GM23338 (cell line): ENCODE measurements at regions not wholly inside any gene's neighbourhood (a gene's known extent, or its start where the extent isn't known, plus 50 kb on each side); places are given as distances from the start of the nearest gene placed in this dataset.

Experiments used
- ATAC-seq: fragments of 200-7000 bp; cut with Tn5 transposase; 3 replicates; pipeline ENCODE4 v1.9.1; 2020
- DNase-seq: peaks from one replicate; pipeline ENCODE4 v3.0.0-alpha.2; 2015; ENCODE audit warnings: low spot score
- H2AFZ ChIP-seq: fragments of 200-600 bp; sonication (generic); 2 replicates; pipeline ENCODE4 v1.8.0; 2016; ENCODE audit warnings: antibody characterized with exemption, mild to moderate bottlenecking, moderate library complexity
- H3F3A ChIP-seq: fragments of 200-600 bp; sonication (generic); replicated peaks from 2 replicates; pipeline ENCODE4 v1.8.0; 2017; ENCODE audit warnings: antibody characterized with exemption, mixed run types, low read depth
- H3K27ac ChIP-seq: fragments of 200-600 bp; sonication (generic); 2 replicates; pipeline ENCODE4 v1.6.1; 2016; ENCODE audit warnings: low read depth
- H3K27me3 ChIP-seq: fragments of 200-600 bp; sonication (generic); 2 replicates; pipeline ENCODE4 v1.8.0; 2016; ENCODE audit warnings: mild to moderate bottlenecking, mixed run types, moderate library complexity; ENCODE audit not compliant: insufficient read depth
- H3K36me3 ChIP-seq: fragments of 200-600 bp; sonication (generic); 2 replicates; pipeline ENCODE4 v1.8.0; 2016; ENCODE audit warnings: mild to moderate bottlenecking; ENCODE audit not compliant: insufficient read depth
- H3K4me1 ChIP-seq: fragments of 200-600 bp; sonication (generic); 2 replicates; pipeline ENCODE4 v1.8.0; 2016; ENCODE audit warnings: mild to moderate bottlenecking, moderate library complexity; ENCODE audit not compliant: insufficient read depth
- H3K4me2 ChIP-seq: fragments of 200-600 bp; sonication (generic); 2 replicates; pipeline ENCODE4 v1.7.1; 2017; ENCODE audit warnings: mixed run types
- H3K4me3 ChIP-seq: fragments of 200-600 bp; sonication (generic); 2 replicates; pipeline ENCODE4 v1.6.1; 2016; ENCODE audit warnings: mixed run types
- H3K79me2 ChIP-seq: fragments of 200-600 bp; sonication (generic); replicated peaks from 2 replicates; pipeline ENCODE4 v1.8.0; 2017; ENCODE audit warnings: mild to moderate bottlenecking; ENCODE audit not compliant: insufficient read depth
- H3K9me2 ChIP-seq: fragments of 200-600 bp; sonication (generic); 2 replicates; pipeline ENCODE4 v1.8.0; 2017; ENCODE audit not compliant: insufficient read depth
- H4K20me1 ChIP-seq: fragments of 200-600 bp; sonication (generic); replicated peaks from 2 replicates; pipeline ENCODE4 v1.8.0; 2017; ENCODE audit warnings: mild to moderate bottlenecking; ENCODE audit not compliant: insufficient read depth
- H3K27ac Mint-ChIP-seq: 2 replicates; pipeline ENCODE4 v1.8.0; 2020; ENCODE audit warnings: inconsistent platforms, mild to moderate bottlenecking, moderate library complexity, mixed read lengths
- H3K27me3 Mint-ChIP-seq: 3 replicates; pipeline ENCODE4 v1.8.0; 2022; ENCODE audit warnings: low read depth, mild to moderate bottlenecking, moderate library complexity, mixed read lengths, inconsistent platforms; ENCODE audit not compliant: insufficient read depth, poor library complexity
- H3K36me3 Mint-ChIP-seq: 3 replicates; pipeline ENCODE4 v1.8.0; 2021; ENCODE audit warnings: low read depth, mild to moderate bottlenecking, inconsistent platforms, moderate library complexity, mixed read lengths
- H3K4me1 Mint-ChIP-seq: 3 replicates; pipeline ENCODE4 v1.8.0; 2020; ENCODE audit warnings: mild to moderate bottlenecking, inconsistent platforms, mixed read lengths
- H3K4me3 Mint-ChIP-seq: 3 replicates; pipeline ENCODE4 v1.8.0; 2021; ENCODE audit warnings: moderate library complexity, mild to moderate bottlenecking, inconsistent platforms, mixed read lengths
- H3K9me3 Mint-ChIP-seq: 3 replicates; pipeline ENCODE4 v1.8.0; 2020; ENCODE audit warnings: moderate library complexity, mild to moderate bottlenecking, inconsistent platforms, mixed read lengths
- NANOG ChIP-seq: IDR thresholded peaks from 2 replicates; pipeline ENCODE4 v1.6.1; 2016; ENCODE audit warnings: antibody characterized with exemption, borderline replicate concordance
- POLR2AphosphoS5 ChIP-seq: IDR thresholded peaks from 2 replicates; pipeline ENCODE4 v1.6.1; 2016; ENCODE audit warnings: antibody characterized with exemption, low read depth
- REST ChIP-seq: IDR thresholded peaks from one replicate; pipeline ENCODE4 v1.6.1; 2018; ENCODE audit warnings: antibody characterized with exemption; ENCODE audit not compliant: unreplicated experiment
- STAT1 ChIP-seq: IDR thresholded peaks from one replicate; pipeline ENCODE4 v1.6.1; 2016; ENCODE audit warnings: antibody characterized with exemption; ENCODE audit not compliant: unreplicated experiment
- ZNF462 ChIP-seq: fragments of 250-450 bp; sonication (Bioruptor Pico); IDR thresholded peaks from 2 replicates; pipeline ENCODE4 v1.5.0; 2020; ENCODE audit warnings: mild to moderate bottlenecking, moderate library complexity

DNA sequence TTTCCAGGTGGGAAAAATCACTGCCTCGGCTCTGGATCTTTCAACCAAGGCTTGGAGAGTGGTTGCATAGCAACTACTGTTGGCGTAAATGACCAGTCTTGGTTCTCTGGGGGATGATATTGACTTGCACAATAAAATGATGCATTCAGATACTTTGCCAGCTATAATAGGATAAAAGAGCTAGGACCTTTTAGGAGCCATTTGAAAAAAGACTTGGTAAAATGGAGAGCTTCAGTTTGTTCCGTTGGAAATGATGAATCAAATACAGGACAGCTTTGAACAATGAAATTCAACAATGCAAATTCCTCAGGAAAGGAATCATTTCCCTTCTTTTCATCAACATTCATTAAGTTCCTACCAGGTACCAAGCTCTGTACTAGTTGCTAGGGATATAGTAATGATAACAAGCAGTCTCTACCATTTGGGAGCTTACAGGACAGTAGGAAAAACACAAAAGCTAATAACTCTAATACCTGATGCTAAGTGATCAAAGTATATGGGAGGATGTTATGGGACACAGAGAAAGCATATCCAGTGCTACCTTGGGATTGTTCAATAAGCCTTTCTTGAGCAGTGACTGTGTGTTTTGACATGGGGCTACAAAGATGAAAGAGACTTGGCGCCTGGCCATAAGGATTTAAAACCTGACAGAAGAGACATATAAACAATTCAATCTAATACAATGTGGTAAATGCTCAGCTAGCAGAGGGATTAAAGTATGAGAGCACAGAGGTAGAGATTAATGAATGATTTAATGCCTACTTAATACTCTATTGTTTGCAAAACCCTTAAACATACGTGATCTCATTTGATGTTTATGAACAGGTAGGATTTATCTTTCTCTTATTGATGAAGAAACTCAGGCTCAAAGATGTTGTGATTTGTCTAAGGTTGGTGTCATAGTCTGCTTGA is 110.7 kb downstream of the QPCT start:
- Histone ChIP-seq H3F3A (no peaks in the 10 kb centered on the region), H2AFZ (no peak overlapping the region), H3K4me2 (no peak overlapping the region), H3K27ac (no peak overlapping the region), H3K79me2 (no peaks in the 10 kb centered on the region), H3K9me2 (no peaks in the 10 kb centered on the region; the same call in 1 of the 2 replicates), H3K4me3 (no peak overlapping the region), H3K4me1 (no peaks in the 10 kb centered on the region), H3K36me3 (no peaks in the 10 kb centered on the region), H4K20me1 (no peaks in the 10 kb centered on the region), H3K27me3 (no peaks in the 10 kb centered on the region)
- Mint-ChIP-seq H3K4me1 (peaks cover 3% of the 10 kb centered on the region; the same call in 2 of the 3 replicates), H3K9me3 (no peaks in the 10 kb centered on the region), H3K27ac (no peak overlapping the region), H3K27me3 (no peaks in the 10 kb centered on the region), H3K36me3 (no peaks in the 10 kb centered on the region), H3K4me3 (no peak overlapping the region)
- no peak for ATAC-seq
- DNase-seq, result no peak
- TF ChIP-seq POLR2AphosphoS5 (no peak), REST (no peak), NANOG (no peak), ZNF462 (no peak), STAT1 (no peak)
